HepG2 (cell line): ENCODE measurements at regions not wholly inside any gene's neighbourhood (a gene's known extent, or its start where the extent isn't known, plus 50 kb on each side); places are given as distances from the start of the nearest gene placed in this dataset.

ENCODE experiments used
- ATAC-seq: fragments of 200-7000 bp; cut with Tn5 transposase; 3 replicates; pipeline ENCODE4 v1.9.1; 2020; ENCODE audit warnings: mild to moderate bottlenecking, moderate library complexity
- BruUV-seq: library from RNA; stranded (reverse); fragments of 400-500 nt; replicated peaks from 2 replicates; lab custom pipeline; 2021; lab: Mats Ljungman, UMichigan
- CTCF ChIA-PET: fragments of 300-600 bp; formaldehyde crosslinking; extraction: SDS; loops from one replicate; lab custom pipeline; 2021; ENCODE audit warnings: low total read pairs, inconsistent platforms, low intra/inter-chr PET ratio; lab: Yijun Ruan, JAX
- POLR2A ChIA-PET: fragments of 350-600 bp; sonication (Branson Sonifier 250); formaldehyde crosslinking; loops from one replicate; lab custom pipeline; 2020; ENCODE audit warnings: antibody characterized with exemption, inconsistent platforms; lab: Yijun Ruan, JAX
- DNase-seq: peaks from one replicate; pipeline ENCODE4 v3.0.0-alpha.2; 2015; ENCODE audit warnings: low spot score
- FAIRE-seq: peaks from 3 replicates; lab custom pipeline; 2011; peaks lifted over from hg19 to GRCh38; lab: Jason Lieb, UNC
- H2AFZ ChIP-seq: one replicate; pipeline ENCODE4 v1.6.1; 2011; ENCODE audit warnings: low read length, inconsistent platforms
- H3K27ac ChIP-seq: fragments of 300-600 bp; 3 replicates; pipeline ENCODE4 v1.8.0; 2011; ENCODE audit warnings: mixed run types, mild to moderate bottlenecking, mixed read lengths, low read length, inconsistent platforms; ENCODE audit not compliant: insufficient read depth; ENCODE audit errors: extremely low read length
- H3K27me3 ChIP-seq, 2 experiments: fragments of 200-600 bp in 1 of 2; 2 replicates in 1 of 2; 3 replicates in 1 of 2; pipeline versions ENCODE4 v1.6.0 to v1.8.0; 2011; ENCODE audit warnings: low read length in 2 of 2, mild to moderate bottlenecking in 2 of 2, moderate library complexity in 2 of 2, inconsistent platforms in 1 of 2; ENCODE audit not compliant: insufficient read depth in 2 of 2, control insufficient read depth in 1 of 2
- H3K36me3 ChIP-seq, 2 experiments: fragments of 200-600 bp in 1 of 2; replicated peaks in 1 of 2; 2 replicates in 1 of 2; 3 replicates in 1 of 2; pipeline versions ENCODE4 v1.5.1 to v1.8.0; 2011; ENCODE audit warnings: low read length in 2 of 2, inconsistent platforms in 1 of 2; ENCODE audit not compliant: insufficient read depth in 2 of 2, control insufficient read depth in 1 of 2
- H3K4me1 ChIP-seq: 2 replicates; pipeline ENCODE4 v1.5.1; 2012; ENCODE audit warnings: low read length, inconsistent platforms; ENCODE audit not compliant: insufficient read depth
- H3K4me2 ChIP-seq: 2 replicates; pipeline ENCODE4 v1.6.0; 2011; ENCODE audit warnings: low read depth, low read length, inconsistent platforms
- H3K4me3 ChIP-seq, 3 experiments: fragments of 200-600 bp in 1 of 3; sonication (generic), shearing (Covaris generic) in 1 of 3; replicated peaks in 1 of 3; 2 replicates each; pipeline ENCODE4 v1.5.1; 2011 to 2016; ENCODE audit warnings: low read length in 3 of 3, inconsistent platforms in 2 of 3, low read depth in 2 of 3, mild to moderate bottlenecking in 2 of 3, control low read depth in 1 of 3, mixed read lengths in 1 of 3; ENCODE audit not compliant: insufficient read depth in 1 of 3
- H3K79me2 ChIP-seq: one replicate; pipeline ENCODE4 v1.6.1; 2011; ENCODE audit warnings: low read length, inconsistent platforms; ENCODE audit not compliant: insufficient read depth
- H3K9ac ChIP-seq: 2 replicates; pipeline ENCODE4 v1.6.0; 2011; ENCODE audit warnings: mild to moderate bottlenecking, low read depth, low read length, inconsistent platforms; ENCODE audit not compliant: insufficient read depth
- H3K9me3 ChIP-seq: 2 replicates; pipeline ENCODE4 v1.5.1; 2012; ENCODE audit warnings: mild to moderate bottlenecking, low read length
- H4K20me1 ChIP-seq: 2 replicates; pipeline ENCODE4 v1.6.0; 2011; ENCODE audit warnings: inconsistent platforms, mild to moderate bottlenecking, low read length, moderate library complexity; ENCODE audit not compliant: insufficient read depth
- MAZ ChIP-seq, 2 experiments: sonication (generic) in 1 of 2; formaldehyde crosslinking in 1 of 2; IDR thresholded peaks; 2 replicates each; pipeline versions ENCODE4 v1.5.0 to v1.6.1; 2012 to 2020; ENCODE audit warnings: low read depth in 2 of 2, mild to moderate bottlenecking in 2 of 2, borderline replicate concordance in 1 of 2, improper control_type of control experiment in 1 of 2, low read length in 1 of 2, missing genetic modification reagents in 1 of 2, moderate library complexity in 1 of 2
- MTA1 ChIP-seq: sonication (generic); formaldehyde crosslinking; IDR thresholded peaks from 2 replicates; pipeline ENCODE4 v1.4.0; 2020; ENCODE audit warnings: missing genetic modification reagents, mild to moderate bottlenecking, borderline replicate concordance
- SOX13 ChIP-seq, 3 experiments: fragments of 450-650 bp in 1 of 3; sonication (generic) in 1 of 3; formaldehyde crosslinking in 1 of 3; IDR thresholded peaks in 2 of 3; conservative IDR thresholded peaks in 1 of 3; 2 replicates each; pipeline versions ENCODE4 v1.5.0 to v1.6.1; 2016 to 2020; ENCODE audit warnings: antibody characterized with exemption in 1 of 3, mild to moderate bottlenecking in 1 of 3, missing compliant biosample characterization in 1 of 3, missing genetic modification reagents in 1 of 3, moderate library complexity in 1 of 3
- ZNF12 ChIP-seq: sonication (generic); formaldehyde crosslinking; IDR thresholded peaks from 2 replicates; pipeline ENCODE4 v1.5.0; 2020; ENCODE audit warnings: missing genetic modification reagents
- ZNF142 ChIP-seq: sonication (generic); formaldehyde crosslinking; IDR thresholded peaks from 2 replicates; pipeline ENCODE4 v1.4.0; 2020; ENCODE audit warnings: missing genetic modification reagents
- WGBS: methylation state at CpG from one replicate; pipeline ENCODE4 v1.1.6; 2017; ENCODE audit warnings: low lambda C conversion rate; 5-methylcytosine and 5-hydroxymethylcytosine counted together
- in situ Hi-C: cut with HindIII; loops from 2 replicates; pipeline ENCODE4 v1.10.0; 2017; ENCODE audit warnings: low pct_unique_long_range_greater_than_20kb; ENCODE audit not compliant: extremely low pct_ligation_motif_present
- intact Hi-C: fragments of 100-400 bp; cut with micrococcal nuclease; formaldehyde crosslinking; loops from one replicate; pipeline ENCODE4 v1.10.0; 2022; ENCODE audit not compliant: unreplicated experiment

- no peak for TF ChIP-seq MTA1
- no peak for TF ChIP-seq ZNF12 (CRISPR knock-in tag)
- TF ChIP-seq, all 625 proteins: peak for 0
Measured at GRCh38 chr15:81060907-81061306, 60.2 kb downstream of the TLNRD1 start (continued).

GRCh38 chr15:81061490-81062253 is 60.9 kb downstream of the TLNRD1 start:
- FAIRE-seq (no peak), ATAC-seq (no peak), DNase-seq (no peak)
- no peak overlapping the region for H3K27ac ChIP-seq
- no peaks in the 10 kb centered on the region for H3K4me1 ChIP-seq
- in situ Hi-C loops = no loop called here
- TF ChIP-seq MAZ (IDR thresholded peaks at IDR 0.05; ENCODE audit: borderline replicate concordance, low read depth, low read length) = no peak
- TF ChIP-seq MAZ (CRISPR knock-in tag; IDR thresholded peaks at IDR 0.05; ENCODE audit: low read depth) = no peak
- no peak for TF ChIP-seq ZNF142 (CRISPR knock-in tag)
- TF ChIP-seq SOX13 (IDR thresholded peaks at IDR 0.05) = no peak
- no peak for TF ChIP-seq SOX13 (CRISPR knock-in tag; conservative IDR thresholded peaks at IDR 0.05 in 1 of 2, IDR thresholded peaks at IDR 0.05 in 1 of 2)
- H3K9me3 ChIP-seq = no peaks in the 10 kb centered on the region
- ChIA-PET POLR2A (no interaction called here), CTCF (no interaction called here)
- no peaks in the 10 kb centered on the region for H3K36me3 ChIP-seq
- H3K27me3 ChIP-seq = no peaks in the 10 kb centered on the region
- H4K20me1 ChIP-seq = no peaks in the 10 kb centered on the region
- no TSS peak for BruUV-seq
- H3K4me3 ChIP-seq = no peak overlapping the region
- H3K4me2 ChIP-seq = no peak overlapping the region
- intact Hi-C loops = no loop called here
- WGBS = 19% methylated on average over 5 of the region's 5 CpGs
- H2AFZ ChIP-seq = no peak overlapping the region
- H3K9ac ChIP-seq = no peak overlapping the region
- H3K79me2 ChIP-seq = no peaks in the 10 kb centered on the region
